ENCODE measurements at regions not wholly inside any gene's neighbourhood (a gene's known extent, or its start where the extent isn't known, plus 50 kb on each side); places are given as distances from the start of the nearest gene placed in this dataset.
"Not testable (repeated sequence)": the region's sequence is repeated elsewhere in the genome, so short reads cannot be mapped to it uniquely, and the experiment has no call there.

- DNase-seq: no peak
These were observed 211.2 kb upstream of the PDZRN3 start for GRCh38 chr3:73835945-73836344.

- no peak for DNase-seq
These were observed 207.7 kb upstream of the PDZRN3 start for GRCh38 chr3:73832426-73832825.

GRCh38 chr3:73828348-73828747, 203.6 kb upstream of the PDZRN3 start:
- DNase-seq: no peak

GRCh38 chr3:73827725-73828211, 203.0 kb upstream of the PDZRN3 start:
- no peak for DNase-seq

GRCh38 chr3:73827204-73827603, 202.5 kb upstream of the PDZRN3 start:
- no peak for DNase-seq

GRCh38 chr3:73820896-73821295, 196.2 kb upstream of the PDZRN3 start:
- DNase-seq: not testable (repeated sequence)

- DNase-seq: no peak
These were observed 195.7 kb upstream of the PDZRN3 start for GRCh38 chr3:73820431-73820830.

GRCh38 chr3:73815966-73816365, 191.2 kb upstream of the PDZRN3 start:
- DNase-seq: no peak

- no peak for DNase-seq
These were observed 189.1 kb upstream of the PDZRN3 start for GRCh38 chr3:73813692-73814292.

GRCh38 chr3:73813291-73813690, 188.6 kb upstream of the PDZRN3 start:
- no peak for DNase-seq

- DNase-seq: no peak
These were observed 187.3 kb upstream of the PDZRN3 start for GRCh38 chr3:73812054-73812453.

- DNase-seq: peak; percentile 29
These were observed 184.2 kb upstream of the PDZRN3 start for GRCh38 chr3:73808862-73809509.

- DNase-seq: no peak
These were observed 180.7 kb upstream of the PDZRN3 start for GRCh38 chr3:73805435-73805834.

- DNase-seq: no peak
These were observed 179.5 kb upstream of the PDZRN3 start for GRCh38 chr3:73804204-73804603.

GRCh38 chr3:73801444-73801843, 176.7 kb upstream of the PDZRN3 start:
- DNase-seq: no peak

GRCh38 chr3:73797311-73797710, 172.6 kb upstream of the PDZRN3 start:
- DNase-seq: no peak

- no peak for DNase-seq
These were observed 171.6 kb upstream of the PDZRN3 start for GRCh38 chr3:73796382-73796781.

- no peak for DNase-seq
These were observed 166.6 kb upstream of the PDZRN3 start for GRCh38 chr3:73791356-73791755.

GRCh38 chr3:73789825-73790444, 165.2 kb upstream of the PDZRN3 start:
- DNase-seq: peak; percentile 13

- no peak for DNase-seq
These were observed 162.9 kb upstream of the PDZRN3 start for GRCh38 chr3:73787620-73788019.

GRCh38 chr3:73786998-73787397, 162.3 kb upstream of the PDZRN3 start:
- no peak for DNase-seq

GRCh38 chr3:73786321-73786807, 161.6 kb upstream of the PDZRN3 start:
- DNase-seq: no peak

- DNase-seq: no peak
These were observed 160.1 kb upstream of the PDZRN3 start for GRCh38 chr3:73784686-73785392.

GRCh38 chr3:73783811-73784210, 159.1 kb upstream of the PDZRN3 start:
- DNase-seq: no peak
